ENCODE measurements at regions not wholly inside any gene's neighbourhood (a gene's known extent, or its start where the extent isn't known, plus 50 kb on each side); places are given as distances from the start of the nearest gene placed in this dataset.
A peak's percentile ranks its signal among the peaks of the same experiment; 100 is the strongest.

DNA sequence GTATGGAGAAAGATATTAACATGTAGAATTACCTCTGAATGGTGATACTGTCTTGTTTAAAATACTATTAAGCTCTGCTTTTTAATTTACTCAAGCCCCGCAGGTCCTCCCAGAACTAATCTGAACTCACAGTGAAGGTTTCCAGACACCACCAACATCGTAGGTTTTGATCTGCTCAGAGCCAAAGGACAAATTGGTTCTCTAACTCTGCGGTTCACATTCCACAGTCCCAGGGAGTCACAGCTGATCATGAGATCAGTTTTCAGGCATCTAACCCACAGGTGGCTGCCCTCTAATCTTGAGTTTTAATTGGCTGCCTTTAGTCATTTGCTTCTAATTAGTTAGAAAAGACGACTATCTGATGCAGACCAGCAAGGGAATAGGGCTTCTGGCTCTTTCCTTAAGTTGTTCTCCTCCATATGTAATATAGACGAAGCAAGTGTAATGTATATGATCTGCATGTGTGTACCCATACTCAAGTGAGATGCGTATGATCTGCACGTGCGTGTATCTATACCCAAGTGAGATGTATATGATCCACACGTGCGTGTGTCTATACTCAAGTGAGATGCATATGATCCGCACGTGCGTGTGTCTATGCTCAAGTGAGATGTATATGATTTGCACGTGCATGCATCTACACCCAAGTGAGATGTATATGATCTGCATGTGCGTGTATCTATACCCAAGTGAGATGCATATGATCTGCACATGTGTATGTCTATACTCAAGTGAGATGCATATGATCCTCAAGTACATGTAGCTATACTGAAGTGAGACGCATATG lies 331.5 kb upstream of the NPVF start:
- DNase-seq, result no peak

DNA sequence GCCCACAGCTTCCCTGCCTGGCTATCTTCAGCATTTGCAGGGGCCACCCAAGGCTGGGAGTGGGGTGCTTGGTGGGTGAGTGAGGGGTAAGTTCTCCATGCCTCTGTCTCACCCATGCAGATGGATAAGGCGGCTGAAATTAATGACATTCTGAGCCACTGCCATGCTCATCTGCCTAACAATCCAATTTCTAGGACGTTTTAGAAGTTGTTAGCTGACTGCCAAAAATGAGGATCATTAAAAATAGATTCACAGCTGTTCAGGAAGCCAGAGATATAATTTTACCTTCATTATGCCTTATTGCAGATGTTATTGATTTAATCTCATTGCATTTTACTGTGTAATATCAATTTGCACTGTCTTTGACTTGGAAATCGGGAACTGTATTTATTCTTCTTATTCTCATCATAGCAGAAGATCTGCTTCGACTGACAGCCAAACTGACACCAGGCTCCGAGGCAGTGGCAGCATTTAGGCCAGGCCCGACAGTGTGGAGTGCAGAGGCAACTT lies 334.4 kb upstream of the NPVF start:
- DNase-seq, result no peak

DNA sequence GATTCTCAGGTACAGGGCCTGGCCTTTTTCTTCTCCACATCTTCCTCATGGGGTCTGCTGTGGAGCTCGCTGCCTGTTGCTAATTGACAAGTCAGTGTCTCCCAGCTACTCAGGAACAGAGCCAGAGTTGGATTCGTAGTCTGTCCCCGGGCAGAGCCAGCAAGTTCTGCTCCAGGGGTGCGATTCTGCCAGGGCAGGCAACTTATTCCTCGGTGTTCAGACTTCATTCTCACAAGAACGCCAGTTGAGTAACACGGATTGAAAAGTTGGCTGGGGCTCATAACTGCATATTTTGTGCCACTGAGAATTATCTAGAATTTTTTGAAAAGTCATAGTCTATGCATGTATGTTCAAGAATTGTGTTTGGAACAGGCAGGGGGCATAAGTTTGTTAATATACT lies 336.7 kb upstream of the NPVF start:
- DNase-seq, result no peak

GRCh38 chr7:25565949-25566348 lies 337.7 kb upstream of the NPVF start:
- DNase-seq, result peak; percentile 64

- no peak for DNase-seq
Observed at GRCh38 chr7:25567430-25567829, 339.1 kb upstream of the NPVF start.

DNA sequence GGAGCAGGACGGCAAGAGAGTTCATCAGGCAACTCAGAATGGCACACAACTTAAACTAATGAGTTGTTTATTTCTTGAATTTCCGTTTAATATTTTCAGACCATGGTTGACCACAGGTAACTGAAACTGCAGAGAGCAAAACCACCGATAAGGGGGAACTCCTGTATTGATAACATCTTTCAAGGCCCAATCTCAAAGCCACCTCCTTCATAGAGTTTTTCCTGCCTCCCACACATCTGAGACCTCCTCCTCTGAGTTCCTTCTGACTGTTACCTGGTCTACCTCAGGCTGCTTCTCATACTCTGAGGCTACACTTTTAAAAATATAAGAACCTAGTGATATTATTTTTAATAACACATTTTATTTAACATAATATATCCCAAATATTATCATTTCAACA lies 341.5 kb upstream of the NPVF start:
- no peak for DNase-seq

- no peak for DNase-seq
Observed at GRCh38 chr7:25572423-25572822, 344.1 kb upstream of the NPVF start.

GRCh38 chr7:25574828-25575227 lies 346.5 kb upstream of the NPVF start:
- no peak for DNase-seq

- DNase-seq, result no peak
Observed at GRCh38 chr7:25575634-25576033, 347.3 kb upstream of the NPVF start.

DNA sequence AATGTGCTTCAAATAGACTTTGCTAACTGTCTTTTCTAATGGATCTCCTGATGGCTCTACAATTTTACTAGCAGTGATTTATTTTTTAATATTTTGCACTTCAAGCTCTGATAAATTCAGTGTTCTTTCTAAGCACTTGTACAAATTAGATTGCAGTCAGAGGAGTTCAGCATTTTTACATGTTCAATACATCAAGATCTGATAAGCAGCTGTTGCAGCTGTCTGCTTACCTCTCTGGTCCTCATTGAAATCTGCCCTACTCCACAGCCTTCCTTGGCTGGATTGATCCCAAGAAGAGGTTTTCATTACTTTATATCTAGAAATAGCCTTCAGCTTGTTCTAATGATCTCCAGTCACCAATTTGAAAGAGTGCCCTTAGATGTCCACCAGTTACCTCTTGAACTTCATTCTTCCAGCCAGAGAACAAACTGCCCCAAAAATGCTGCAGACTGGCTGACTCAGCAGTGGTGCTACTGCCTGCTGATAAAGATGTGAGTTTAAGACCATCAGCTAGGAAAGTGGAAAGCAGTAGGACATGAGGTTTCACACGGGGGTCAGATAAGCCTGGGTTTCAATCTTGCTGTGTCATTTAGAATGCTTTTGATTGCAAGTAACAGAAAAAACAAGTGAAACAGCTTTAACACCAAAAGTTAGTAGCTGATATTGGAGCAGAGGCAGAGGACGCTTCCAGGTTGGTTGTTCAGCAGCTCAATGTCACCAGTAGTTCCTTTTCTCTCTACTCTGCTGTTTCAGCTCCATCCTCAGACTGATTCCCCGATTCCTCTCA lies 350.9 kb upstream of the NPVF start:
- no peak for DNase-seq

- DNase-seq, result no peak
Observed at GRCh38 chr7:25579778-25580075, 351.4 kb upstream of the NPVF start.

GRCh38 chr7:25580141-25580540 lies 351.9 kb upstream of the NPVF start:
- DNase-seq, result no peak

GRCh38 chr7:25583621-25584020 lies 355.3 kb upstream of the NPVF start:
- no peak for DNase-seq

GRCh38 chr7:25584112-25584938 lies 356.0 kb upstream of the NPVF start:
- DNase-seq, result no peak

DNA sequence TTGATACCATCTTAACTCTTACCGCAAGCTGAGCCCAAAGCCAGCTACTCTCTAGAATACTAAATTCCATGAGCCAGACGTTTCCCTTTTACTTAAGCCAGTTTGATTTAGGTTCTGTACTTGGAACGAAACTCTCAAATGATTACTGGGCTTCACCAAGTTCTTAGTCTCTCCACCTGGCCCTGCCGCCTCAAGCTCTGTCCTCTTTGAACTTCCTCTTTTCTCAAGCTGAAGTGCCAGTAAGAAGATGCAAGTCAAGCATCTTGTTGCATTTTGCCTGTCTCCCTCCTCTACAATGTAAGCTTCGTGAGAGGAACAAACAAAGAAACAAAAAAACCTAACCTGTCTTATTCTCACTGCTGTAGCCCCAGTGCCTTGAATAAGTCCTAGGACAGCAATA lies 358.2 kb upstream of the NPVF start:
- DNase-seq, result no peak

DNA sequence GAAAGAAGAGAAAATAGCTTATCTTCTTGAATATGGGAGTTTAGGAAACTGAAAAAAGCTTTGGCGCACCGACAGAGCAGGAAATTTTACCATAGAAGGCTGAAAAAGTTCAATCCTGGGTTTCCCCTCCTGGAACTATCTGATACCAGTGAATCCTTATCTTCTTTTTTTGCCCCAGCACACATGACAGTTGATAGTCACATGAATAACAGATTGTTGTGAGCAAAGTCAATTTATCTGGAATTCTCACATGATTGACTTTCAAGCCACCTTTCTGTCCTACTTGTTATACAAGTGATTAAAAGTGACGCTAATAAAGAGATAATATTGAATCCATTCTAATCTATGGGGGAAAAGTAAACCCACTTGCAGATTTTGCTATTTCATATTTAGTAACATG lies 365.8 kb upstream of the NPVF start:
- DNase-seq, result no peak

DNA sequence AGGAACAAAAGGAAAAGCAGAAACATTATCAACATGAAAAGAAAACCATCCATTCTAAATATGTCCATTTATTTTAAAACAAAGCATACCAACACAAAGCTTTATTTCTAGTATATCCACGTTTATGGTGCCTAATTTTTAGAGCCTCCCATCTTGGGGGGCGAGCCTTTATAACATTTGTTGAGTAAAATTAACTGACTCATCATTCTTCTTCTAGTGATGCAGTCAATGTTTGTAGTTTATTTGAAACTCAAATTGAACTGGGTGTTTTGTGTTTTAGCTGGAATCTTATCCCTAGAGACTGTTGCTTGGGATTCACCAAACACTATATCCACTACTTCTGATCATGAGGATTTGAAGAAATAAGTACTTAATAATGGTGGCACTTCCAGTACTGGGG lies 366.4 kb upstream of the NPVF start:
- DNase-seq, result no peak

GRCh38 chr7:25595996-25596395 lies 367.7 kb upstream of the NPVF start:
- no peak for DNase-seq

GRCh38 chr7:25596443-25596842 lies 368.2 kb upstream of the NPVF start:
- DNase-seq, result no peak

GRCh38 chr7:25597946-25598345 lies 369.7 kb upstream of the NPVF start:
- no peak for DNase-seq

GRCh38 chr7:25598765-25599164 lies 370.5 kb upstream of the NPVF start:
- DNase-seq, result no peak

- DNase-seq, result no peak
Observed at GRCh38 chr7:25600262-25600920, 372.1 kb upstream of the NPVF start.
